ENCODE measurements at regions not wholly inside any gene's neighbourhood (a gene's known extent, or its start where the extent isn't known, plus 50 kb on each side); places are given as distances from the start of the nearest gene placed in this dataset.

DNA sequence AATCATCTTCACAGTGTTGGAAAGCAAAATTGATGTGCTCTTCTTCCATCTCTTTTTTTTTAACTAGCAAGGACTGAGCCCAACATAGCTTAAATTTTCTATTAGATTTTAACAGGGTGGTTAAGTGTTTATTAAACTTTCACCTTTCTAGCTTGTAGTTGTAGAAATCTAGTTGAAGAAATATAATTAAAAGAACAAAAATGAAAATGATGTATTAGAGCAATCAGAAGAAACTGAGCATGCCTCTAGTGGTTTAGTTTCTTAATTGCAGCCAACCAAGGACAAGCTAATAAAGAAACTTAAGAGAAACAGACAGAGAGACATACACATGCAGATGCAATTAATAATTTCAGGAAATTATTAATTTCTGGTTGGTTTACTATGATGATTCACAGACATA, 673.0 kb upstream of the LMO3 start:
- no peak overlapping the region for H3K4me3 ChIP-seq (ENCODE audit: low read depth, low read length)
- TF ChIP-seq, protein P1, sequence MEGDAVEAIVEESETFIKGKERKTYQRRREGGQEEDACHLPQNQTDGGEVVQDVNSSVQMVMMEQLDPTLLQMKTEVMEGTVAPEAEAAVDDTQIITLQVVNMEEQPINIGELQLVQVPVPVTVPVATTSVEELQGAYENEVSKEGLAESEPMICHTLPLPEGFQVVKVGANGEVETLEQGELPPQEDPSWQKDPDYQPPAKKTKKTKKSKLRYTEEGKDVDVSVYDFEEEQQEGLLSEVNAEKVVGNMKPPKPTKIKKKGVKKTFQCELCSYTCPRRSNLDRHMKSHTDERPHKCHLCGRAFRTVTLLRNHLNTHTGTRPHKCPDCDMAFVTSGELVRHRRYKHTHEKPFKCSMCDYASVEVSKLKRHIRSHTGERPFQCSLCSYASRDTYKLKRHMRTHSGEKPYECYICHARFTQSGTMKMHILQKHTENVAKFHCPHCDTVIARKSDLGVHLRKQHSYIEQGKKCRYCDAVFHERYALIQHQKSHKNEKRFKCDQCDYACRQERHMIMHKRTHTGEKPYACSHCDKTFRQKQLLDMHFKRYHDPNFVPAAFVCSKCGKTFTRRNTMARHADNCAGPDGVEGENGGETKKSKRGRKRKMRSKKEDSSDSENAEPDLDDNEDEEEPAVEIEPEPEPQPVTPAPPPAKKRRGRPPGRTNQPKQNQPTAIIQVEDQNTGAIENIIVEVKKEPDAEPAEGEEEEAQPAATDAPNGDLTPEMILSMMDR (IDR thresholded peaks at IDR 0.05; ENCODE audit: low read depth, low read length), result no peak

DNA sequence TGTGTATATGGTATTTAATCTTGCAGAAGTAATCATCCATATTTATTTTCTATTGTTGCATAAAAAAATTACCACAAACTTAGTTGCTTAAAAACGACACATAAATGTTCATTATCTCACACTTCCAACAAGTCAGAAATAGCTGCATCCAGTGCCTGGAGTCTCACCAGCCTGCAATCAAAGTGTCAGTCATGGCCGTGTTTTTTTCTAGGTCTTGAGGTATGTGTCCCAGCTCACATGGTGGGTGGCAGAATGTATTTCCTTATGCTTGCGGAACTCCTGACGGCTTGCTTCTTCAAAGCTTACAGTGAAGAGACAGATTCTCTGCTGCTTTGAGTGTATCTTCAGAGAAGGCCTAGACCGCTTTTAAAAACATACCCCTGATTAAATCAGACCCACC, 670.2 kb upstream of the LMO3 start:
- TF ChIP-seq, protein P1 (IDR thresholded peaks at IDR 0.05; ENCODE audit: low read depth, low read length), result no peak
- no peak overlapping the region for H3K4me3 ChIP-seq (ENCODE audit: low read depth, low read length)

DNA sequence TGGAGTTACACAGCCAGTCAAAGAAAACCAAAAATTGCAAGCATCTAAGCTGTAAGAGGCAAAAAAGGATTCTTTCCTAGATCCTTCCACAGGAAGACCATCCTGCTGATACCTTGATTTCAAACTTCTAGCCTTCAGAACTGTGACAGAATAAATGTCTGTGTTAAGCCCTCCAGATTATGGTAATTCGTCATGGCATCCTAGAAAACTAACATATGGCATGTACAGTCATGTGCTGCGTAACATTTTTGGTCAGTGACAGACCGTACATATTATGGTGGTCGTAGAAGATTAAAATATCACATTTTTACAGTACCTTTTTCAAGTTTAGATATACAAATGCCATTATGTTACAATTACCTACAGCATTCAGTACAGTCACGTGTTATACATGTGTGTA, 660.9 kb upstream of the LMO3 start:
- TF ChIP-seq, protein P1 (IDR thresholded peaks at IDR 0.05; ENCODE audit: low read depth, low read length), result no peak
- H3K4me3 ChIP-seq (ENCODE audit: low read depth, low read length), result no peak overlapping the region

DNA sequence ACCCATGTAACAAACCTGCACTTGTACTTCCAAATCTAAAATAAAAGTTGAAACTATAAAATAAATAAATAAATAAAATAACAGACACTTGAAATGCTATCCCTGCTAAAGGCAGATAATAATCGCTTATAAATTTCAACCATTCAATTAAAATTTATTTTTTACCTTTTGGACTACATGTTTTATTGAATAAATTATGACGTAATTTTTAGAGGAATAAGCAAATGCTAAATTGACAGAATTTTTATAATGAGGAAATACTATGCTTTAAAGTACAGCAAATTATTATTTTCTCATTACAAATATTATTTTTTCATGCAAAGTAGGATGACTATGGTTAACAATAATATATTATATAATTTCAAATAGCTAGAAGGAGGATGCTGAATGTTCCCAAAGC, 658.6 kb upstream of the LMO3 start:
- TF ChIP-seq, protein P1 (IDR thresholded peaks at IDR 0.05; ENCODE audit: low read depth, low read length), result no peak
- no peak overlapping the region for H3K4me3 ChIP-seq (ENCODE audit: low read depth, low read length)

DNA sequence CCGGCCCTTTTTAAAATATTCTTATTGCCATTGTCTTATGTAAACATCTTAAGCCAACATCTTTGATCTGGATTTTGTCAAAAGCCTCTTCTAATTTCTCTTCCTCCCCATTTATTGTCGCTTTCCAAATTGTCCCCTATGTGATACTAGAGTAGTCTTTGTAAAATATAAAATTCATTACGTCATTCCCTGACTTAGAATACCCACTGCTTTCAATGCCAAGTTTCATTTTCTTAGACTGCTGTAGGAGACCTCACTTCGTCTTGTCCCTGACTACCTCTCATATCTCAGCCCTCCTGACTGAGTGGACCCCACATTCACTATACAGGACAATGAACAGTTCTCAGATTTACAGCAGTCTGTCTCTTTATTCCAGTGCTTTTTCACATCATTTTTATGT, 633.9 kb upstream of the LMO3 start:
- TF ChIP-seq, protein P1 (IDR thresholded peaks at IDR 0.05; ENCODE audit: low read depth, low read length), result no peak
- no peak overlapping the region for H3K4me3 ChIP-seq (ENCODE audit: low read depth, low read length)

DNA sequence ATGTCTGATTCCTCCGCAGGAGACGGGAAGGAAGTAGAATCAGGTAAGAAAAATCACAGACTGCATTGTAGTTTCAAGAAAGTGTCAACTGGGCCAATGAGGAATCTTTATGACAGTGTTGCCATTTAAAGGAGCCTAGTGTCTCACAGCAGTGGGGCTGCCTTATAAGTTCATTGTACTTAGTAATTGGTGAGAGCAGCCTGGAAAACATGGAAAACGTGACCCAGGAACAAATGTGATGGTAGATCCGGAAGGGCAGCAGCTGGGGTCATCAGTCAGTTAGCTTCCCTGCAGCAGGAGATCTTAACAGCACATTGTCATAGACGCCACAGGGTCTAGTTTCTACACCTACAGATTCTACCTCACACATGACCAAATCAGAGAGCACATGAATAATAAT, 630.0 kb upstream of the LMO3 start:
- no peak overlapping the region for H3K4me3 ChIP-seq (ENCODE audit: low read depth, low read length)
- TF ChIP-seq, protein P1 (IDR thresholded peaks at IDR 0.05; ENCODE audit: low read depth, low read length), result no peak

DNA sequence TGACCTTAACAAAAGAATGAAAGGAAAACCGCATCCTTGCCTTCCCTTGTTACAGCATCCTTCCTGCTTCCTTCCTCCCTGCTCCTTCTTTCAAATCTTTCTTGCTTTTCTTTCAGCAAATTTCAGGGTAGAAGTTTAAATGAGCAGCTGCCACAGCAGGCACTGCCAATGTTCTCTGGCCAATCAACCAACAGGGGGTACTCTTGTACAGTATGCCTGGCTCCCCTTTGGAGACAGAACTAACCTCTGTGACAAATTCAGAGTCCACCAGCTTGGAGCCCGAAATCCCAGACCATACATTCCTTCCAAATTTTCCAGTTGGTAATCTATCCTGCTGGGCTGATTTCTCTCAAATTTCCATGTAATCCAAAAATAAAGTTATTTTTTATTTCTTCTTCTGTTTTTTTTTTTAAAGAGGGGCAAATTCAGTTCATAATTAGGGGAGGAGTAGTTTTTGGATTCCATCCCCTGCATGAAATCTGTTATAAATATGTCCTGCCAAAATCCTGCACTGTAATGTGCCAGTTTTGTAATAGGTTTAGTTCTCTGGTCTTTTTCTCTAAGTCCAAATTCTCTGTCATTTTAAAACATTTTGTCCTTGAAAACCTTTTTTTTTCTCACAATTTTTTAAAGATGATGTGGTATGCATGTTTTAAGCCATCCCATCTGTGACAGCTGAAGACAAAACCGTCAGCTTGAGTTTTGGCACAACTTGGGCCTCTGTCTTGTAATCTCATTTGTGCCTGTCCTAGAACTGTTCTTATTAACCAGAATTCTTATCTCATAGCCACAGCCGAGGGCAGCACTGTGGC, 610.0 kb upstream of the LMO3 start:
- TF ChIP-seq, protein P1 (IDR thresholded peaks at IDR 0.05; ENCODE audit: low read depth, low read length), result no peak
- no peak overlapping the region for H3K4me3 ChIP-seq (ENCODE audit: low read depth, low read length)

All from WI38 (cell line).